GM18520 (cell line): ENCODE measurements at regions not wholly inside any gene's neighbourhood (a gene's known extent, or its start where the extent isn't known, plus 50 kb on each side); places are given as distances from the start of the nearest gene placed in this dataset.

ENCODE experiments used
- ATAC-seq: cut with Tn5 transposase; IDR thresholded peaks from one replicate; pipeline ENCODE4 v1.9.1; 2021; ENCODE audit not compliant: unreplicated experiment

GRCh38 chr12:74899031-74899829, 310.4 kb downstream of the KCNC2 start:
- no peak for ATAC-seq

- no peak for ATAC-seq
Observed at GRCh38 chr12:74900232-74900631, 309.4 kb downstream of the KCNC2 start.

- ATAC-seq: no peak
Observed at GRCh38 chr12:74903522-74903921, 306.1 kb downstream of the KCNC2 start.

GRCh38 chr12:74906224-74906623, 303.4 kb downstream of the KCNC2 start:
- no peak for ATAC-seq

GRCh38 chr12:74910831-74911230, 298.8 kb downstream of the KCNC2 start:
- no peak for ATAC-seq

- no peak for ATAC-seq
Observed at GRCh38 chr12:74914378-74914777, 295.3 kb downstream of the KCNC2 start.

GRCh38 chr12:74915718-74916117, 293.9 kb downstream of the KCNC2 start:
- ATAC-seq: no peak

- no peak for ATAC-seq
Observed at GRCh38 chr12:74917743-74918142, 291.9 kb downstream of the KCNC2 start.

GRCh38 chr12:74918291-74918690, 291.3 kb downstream of the KCNC2 start:
- ATAC-seq: no peak

GRCh38 chr12:74922117-74922516, 287.5 kb downstream of the KCNC2 start:
- ATAC-seq: no peak

GRCh38 chr12:74922642-74923041, 287.0 kb downstream of the KCNC2 start:
- no peak for ATAC-seq

- no peak for ATAC-seq
Observed at GRCh38 chr12:74941670-74942069, 268.0 kb downstream of the KCNC2 start.

- no peak for ATAC-seq
Observed at GRCh38 chr12:74945771-74946198, 263.9 kb downstream of the KCNC2 start.

GRCh38 chr12:74953697-74954096, 255.9 kb downstream of the KCNC2 start:
- ATAC-seq: no peak

- no peak for ATAC-seq
Observed at GRCh38 chr12:74957231-74957630, 252.4 kb downstream of the KCNC2 start.

GRCh38 chr12:74957634-74958033, 252.0 kb downstream of the KCNC2 start:
- no peak for ATAC-seq

GRCh38 chr12:74959657-74960056, 250.0 kb downstream of the KCNC2 start:
- no peak for ATAC-seq

GRCh38 chr12:74963304-74963703, 246.3 kb downstream of the KCNC2 start:
- ATAC-seq: no peak

GRCh38 chr12:74963867-74964331, 245.7 kb downstream of the KCNC2 start:
- no peak for ATAC-seq

- no peak for ATAC-seq
Observed at GRCh38 chr12:74964390-74964789, 245.2 kb downstream of the KCNC2 start.

- no peak for ATAC-seq
Observed at GRCh38 chr12:74971201-74971600, 238.4 kb downstream of the KCNC2 start.

GRCh38 chr12:74977832-74978481, 231.7 kb downstream of the KCNC2 start:
- ATAC-seq: no peak
